B cell (primary cell): ENCODE measurements at regions not wholly inside any gene's neighbourhood (a gene's known extent, or its start where the extent isn't known, plus 50 kb on each side); places are given as distances from the start of the nearest gene placed in this dataset.

Source experiments
- EZH2 ChIP-seq: IDR thresholded peaks from 2 replicates; pipeline ENCODE4 v1.6.1; 2012; ENCODE audit warnings: borderline replicate concordance, low read depth, mild to moderate bottlenecking, moderate library complexity, low read length; ENCODE audit not compliant: insufficient read depth, poor library complexity, severe bottlenecking
- TF ChIP-seq, protein P1 (sequence below): fragments of 200-600 bp; IDR thresholded peaks from one replicate; pipeline ENCODE4 v1.8.0; 2022; ENCODE audit warnings: antibody characterized with exemption, mild to moderate bottlenecking

DNA sequence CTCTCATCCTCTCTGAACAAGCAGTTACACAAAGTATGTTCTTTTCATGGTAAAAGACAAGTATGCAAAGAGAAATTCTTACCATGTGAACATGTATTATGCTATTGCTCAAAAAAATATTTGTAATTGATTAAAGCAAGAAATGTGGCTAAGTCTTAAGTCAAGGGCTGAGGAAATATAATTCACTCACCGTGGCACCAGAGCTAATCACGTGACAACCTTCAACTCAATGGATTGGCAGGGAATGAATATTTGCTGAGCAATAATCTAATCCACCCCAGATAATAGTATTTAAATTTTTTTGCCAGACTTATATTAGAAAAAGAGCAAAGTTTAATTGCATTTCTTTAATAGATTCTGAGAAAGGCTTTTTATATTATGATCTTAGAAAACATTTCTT lies 310.2 kb downstream of the HS3ST1 start:
- TF ChIP-seq, protein P1, sequence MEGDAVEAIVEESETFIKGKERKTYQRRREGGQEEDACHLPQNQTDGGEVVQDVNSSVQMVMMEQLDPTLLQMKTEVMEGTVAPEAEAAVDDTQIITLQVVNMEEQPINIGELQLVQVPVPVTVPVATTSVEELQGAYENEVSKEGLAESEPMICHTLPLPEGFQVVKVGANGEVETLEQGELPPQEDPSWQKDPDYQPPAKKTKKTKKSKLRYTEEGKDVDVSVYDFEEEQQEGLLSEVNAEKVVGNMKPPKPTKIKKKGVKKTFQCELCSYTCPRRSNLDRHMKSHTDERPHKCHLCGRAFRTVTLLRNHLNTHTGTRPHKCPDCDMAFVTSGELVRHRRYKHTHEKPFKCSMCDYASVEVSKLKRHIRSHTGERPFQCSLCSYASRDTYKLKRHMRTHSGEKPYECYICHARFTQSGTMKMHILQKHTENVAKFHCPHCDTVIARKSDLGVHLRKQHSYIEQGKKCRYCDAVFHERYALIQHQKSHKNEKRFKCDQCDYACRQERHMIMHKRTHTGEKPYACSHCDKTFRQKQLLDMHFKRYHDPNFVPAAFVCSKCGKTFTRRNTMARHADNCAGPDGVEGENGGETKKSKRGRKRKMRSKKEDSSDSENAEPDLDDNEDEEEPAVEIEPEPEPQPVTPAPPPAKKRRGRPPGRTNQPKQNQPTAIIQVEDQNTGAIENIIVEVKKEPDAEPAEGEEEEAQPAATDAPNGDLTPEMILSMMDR = no peak
- TF ChIP-seq EZH2 = no peak
